Skeletal muscle satellite cell (primary cell): ENCODE measurements at regions not wholly inside any gene's neighbourhood (a gene's known extent, or its start where the extent isn't known, plus 50 kb on each side); places are given as distances from the start of the nearest gene placed in this dataset.
"Not testable (repeated sequence)": the region's sequence is repeated elsewhere in the genome, so short reads cannot be mapped to it uniquely, and the experiment has no call there.

Experiments
- H3K27me3 ChIP-seq: 2 replicates; pipeline ENCODE4 v1.7.0; 2013; ENCODE audit warnings: low read length; ENCODE audit not compliant: control insufficient read depth, insufficient read depth
- H3K36me3 ChIP-seq: 2 replicates; pipeline ENCODE4 v1.7.0; 2013; ENCODE audit warnings: mild to moderate bottlenecking, control low read depth, low read length; ENCODE audit not compliant: insufficient read depth
- H3K4me1 ChIP-seq: 2 replicates; pipeline ENCODE4 v1.7.0; 2013; ENCODE audit warnings: low read length; ENCODE audit not compliant: control insufficient read depth, insufficient read depth
- H3K4me2 ChIP-seq: 2 replicates; pipeline ENCODE4 v1.7.0; 2013; ENCODE audit warnings: mild to moderate bottlenecking, low read length
- H3K4me3 ChIP-seq: 2 replicates; pipeline ENCODE4 v1.7.0; 2013; ENCODE audit warnings: low read length
- H3K9ac ChIP-seq: 2 replicates; pipeline ENCODE4 v1.7.0; 2013; ENCODE audit warnings: mild to moderate bottlenecking, low read depth, low read length, moderate library complexity
- H3K9me3 ChIP-seq: replicated peaks from 2 replicates; pipeline ENCODE4 v1.7.0; 2013; ENCODE audit warnings: mild to moderate bottlenecking, control low read depth, low read length

DNA sequence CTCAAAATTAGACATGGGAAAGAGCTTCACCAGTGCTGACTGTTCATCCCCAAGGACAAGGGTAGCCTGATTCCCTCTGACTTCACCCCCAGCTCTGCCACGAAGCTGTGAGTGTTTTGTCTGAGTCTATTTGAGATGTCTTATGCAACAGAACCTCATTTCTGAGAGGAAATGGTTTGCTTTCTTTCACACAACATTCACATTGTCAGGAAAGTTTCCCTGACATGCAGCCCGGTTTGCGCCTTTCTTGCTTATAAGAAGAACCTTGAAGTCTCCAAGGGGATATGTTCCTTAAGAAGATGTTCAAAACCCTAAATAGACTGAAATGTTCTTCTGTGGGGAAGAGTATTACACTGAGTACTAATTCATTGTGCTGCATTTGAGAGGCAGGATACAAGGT, 300.5 kb upstream of the CCL2 start:
- H3K4me2 ChIP-seq: no peak overlapping the region
- H3K27me3 ChIP-seq: no peaks in the 10 kb centered on the region
- no peaks in the 10 kb centered on the region for H3K9me3 ChIP-seq
- H3K4me1 ChIP-seq: no peaks in the 10 kb centered on the region
- H3K36me3 ChIP-seq: no peaks in the 10 kb centered on the region
- H3K4me3 ChIP-seq: no peak overlapping the region
- no peak overlapping the region for H3K9ac ChIP-seq

- Histone ChIP-seq H3K27me3 (no peaks in the 10 kb centered on the region), H3K4me2 (no peak overlapping the region), H3K4me1 (no peaks in the 10 kb centered on the region), H3K9ac (no peak overlapping the region), H3K9me3 (no peaks in the 10 kb centered on the region), H3K4me3 (no peak overlapping the region), H3K36me3 (no peaks in the 10 kb centered on the region)
Measured at GRCh38 chr17:33955461-33955860, 299.6 kb upstream of the CCL2 start.

DNA sequence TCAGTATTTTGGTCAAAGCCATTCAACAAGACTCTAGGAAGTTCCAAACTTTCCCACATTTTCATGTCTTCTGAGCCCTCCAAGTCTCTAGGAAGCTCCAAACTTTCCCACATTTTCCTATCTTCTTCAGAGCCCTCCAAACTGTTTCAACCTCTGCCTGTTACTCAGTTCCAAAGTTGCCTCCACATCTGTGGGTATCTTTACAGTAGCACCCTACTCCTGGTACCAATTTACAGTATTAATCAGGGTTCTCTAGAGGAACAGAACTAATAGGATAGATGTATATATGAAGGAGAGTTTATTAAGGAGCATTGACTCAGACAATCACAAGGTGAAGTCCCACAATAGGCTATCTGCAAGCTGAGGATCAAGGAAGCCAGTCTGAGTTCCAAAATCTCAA, 296.0 kb upstream of the CCL2 start:
- H3K9me3 ChIP-seq: not testable (repeated sequence)

DNA sequence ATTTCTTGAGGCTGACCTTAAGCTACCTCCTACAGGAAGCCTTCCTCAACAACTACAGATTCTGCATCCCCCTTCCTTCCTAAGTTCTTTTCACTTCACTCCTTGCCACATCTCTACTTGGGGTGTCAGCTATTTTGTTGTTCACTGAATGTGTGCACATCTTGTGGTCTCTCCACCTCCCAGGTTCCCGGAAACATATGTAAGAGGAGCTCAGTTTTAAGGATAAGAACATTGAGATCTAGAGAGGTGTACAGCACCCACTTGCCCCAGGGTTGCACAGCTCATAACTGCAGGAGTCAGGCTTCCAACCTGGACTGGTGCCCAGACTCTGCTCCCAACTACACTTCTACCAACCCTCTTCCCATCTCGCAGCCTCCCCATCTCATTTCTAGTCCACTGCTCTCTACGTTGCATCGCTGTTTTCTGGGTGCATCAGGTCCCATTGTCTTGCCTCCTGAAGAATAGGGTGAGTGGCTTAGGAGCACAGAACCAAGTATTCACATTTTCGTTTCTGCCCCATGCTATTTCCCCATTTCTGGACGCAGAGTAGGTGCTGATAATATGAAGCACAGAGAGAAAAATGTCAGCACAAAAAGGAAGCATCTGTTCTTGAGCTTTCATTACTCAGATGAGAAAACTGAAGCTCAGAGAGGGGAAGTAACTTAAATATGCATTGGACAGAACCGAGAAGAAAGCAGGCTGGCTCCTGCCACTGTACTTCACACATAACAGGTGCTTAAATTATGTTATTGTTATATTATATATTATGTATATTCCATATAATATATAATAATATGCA, 292.0 kb upstream of the CCL2 start:
- no peak overlapping the region for H3K9ac ChIP-seq
- H3K4me3 ChIP-seq: no peak overlapping the region
- H3K9me3 ChIP-seq: peaks cover 3% of the 10 kb centered on the region
- H3K27me3 ChIP-seq: no peaks in the 10 kb centered on the region
- no peaks in the 10 kb centered on the region for H3K4me1 ChIP-seq
- no peak overlapping the region for H3K4me2 ChIP-seq
- H3K36me3 ChIP-seq: no peaks in the 10 kb centered on the region

More for the DNA sequence above, 296.0 kb upstream of the CCL2 start:
- H3K36me3 ChIP-seq, H3K4me3 ChIP-seq, H3K27me3 ChIP-seq, H3K4me1 ChIP-seq, H3K4me2 ChIP-seq, H3K9ac ChIP-seq: not testable (repeated sequence)

- Histone ChIP-seq H3K36me3 (no peaks in the 10 kb centered on the region), H3K4me3 (no peak overlapping the region), H3K4me2 (no peak overlapping the region), H3K9ac (no peak overlapping the region), H3K4me1 (no peaks in the 10 kb centered on the region), H3K9me3 (peaks cover 3% of the 10 kb centered on the region), H3K27me3 (no peaks in the 10 kb centered on the region)
Measured at GRCh38 chr17:33964344-33964979, 290.6 kb upstream of the CCL2 start.

- Histone ChIP-seq H3K4me2 (no peak overlapping the region), H3K4me1 (no peaks in the 10 kb centered on the region), H3K27me3 (no peaks in the 10 kb centered on the region), H3K4me3 (no peak overlapping the region), H3K9me3 (peaks cover 3% of the 10 kb centered on the region), H3K36me3 (no peaks in the 10 kb centered on the region), H3K9ac (no peak overlapping the region)
Measured at GRCh38 chr17:33966410-33967059, 288.6 kb upstream of the CCL2 start.

- H3K27me3 ChIP-seq: no peaks in the 10 kb centered on the region
- H3K36me3 ChIP-seq: no peaks in the 10 kb centered on the region
- no peaks in the 10 kb centered on the region for H3K4me1 ChIP-seq
- no peak overlapping the region for H3K4me2 ChIP-seq
- no peak overlapping the region for H3K4me3 ChIP-seq
- peaks cover 3% of the 10 kb centered on the region for H3K9me3 ChIP-seq
- no peak overlapping the region for H3K9ac ChIP-seq
Measured at GRCh38 chr17:33967608-33968349, 287.3 kb upstream of the CCL2 start.

DNA sequence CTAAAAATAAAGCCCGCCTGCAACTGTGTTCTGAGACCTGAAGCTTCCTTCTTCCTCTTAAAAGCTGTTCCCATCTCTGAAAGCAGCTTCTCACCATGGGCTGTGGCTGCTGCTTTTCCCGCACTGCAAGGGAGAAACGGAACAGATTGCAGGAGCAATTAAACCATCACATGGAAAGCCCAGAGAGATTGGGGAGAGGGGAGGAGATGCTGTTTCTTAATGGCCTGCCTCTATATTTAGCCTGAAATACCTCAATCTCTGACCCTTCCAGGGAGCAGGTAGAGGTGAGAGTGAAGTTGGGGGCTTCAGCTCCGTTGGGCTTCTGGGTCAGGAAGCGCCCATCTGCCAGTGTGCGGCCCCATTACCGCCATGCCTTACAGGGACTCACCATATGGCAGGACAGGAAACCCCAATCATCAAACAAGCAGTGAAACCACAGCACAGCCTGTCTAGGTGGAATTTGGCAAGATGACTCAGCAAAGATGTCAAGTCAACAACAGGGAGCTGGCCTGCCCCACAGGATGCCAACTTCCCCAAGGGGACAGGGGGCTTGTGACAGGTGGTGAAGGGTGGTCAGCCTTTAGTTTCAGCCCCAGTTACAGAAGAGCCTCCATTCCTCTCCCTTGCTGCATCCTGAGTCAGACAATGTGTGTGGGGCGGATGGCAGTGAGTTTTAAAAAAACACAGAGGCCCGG, 286.6 kb upstream of the CCL2 start:
- Histone ChIP-seq H3K4me3 (no peak overlapping the region), H3K4me1 (no peaks in the 10 kb centered on the region), H3K9me3 (peaks cover 3% of the 10 kb centered on the region), H3K9ac (no peak overlapping the region), H3K36me3 (no peaks in the 10 kb centered on the region), H3K4me2 (no peak overlapping the region), H3K27me3 (no peaks in the 10 kb centered on the region)

DNA sequence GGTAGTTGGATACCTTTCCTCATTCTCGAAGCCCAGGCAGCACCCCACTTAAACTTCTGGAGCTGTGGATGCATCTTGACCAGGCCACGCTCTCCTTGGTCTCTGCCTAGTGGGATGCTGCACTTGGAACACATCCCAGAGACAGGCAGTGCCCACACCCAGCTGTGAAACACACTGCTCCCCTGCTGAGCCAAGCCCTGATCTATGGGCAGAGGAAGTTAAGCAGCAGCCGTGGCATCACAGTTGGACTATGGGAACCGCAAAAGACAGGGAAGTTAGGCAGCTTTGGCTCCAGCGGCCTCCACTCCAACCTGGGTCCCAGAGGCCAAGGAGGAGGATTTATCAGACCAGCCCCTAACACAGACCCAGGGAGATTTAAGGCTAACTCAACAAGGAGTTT, 284.8 kb upstream of the CCL2 start:
- H3K4me2 ChIP-seq: no peak overlapping the region
- H3K4me3 ChIP-seq: no peak overlapping the region
- no peak overlapping the region for H3K9ac ChIP-seq
- no peaks in the 10 kb centered on the region for H3K4me1 ChIP-seq
- no peaks in the 10 kb centered on the region for H3K9me3 ChIP-seq
- no peaks in the 10 kb centered on the region for H3K27me3 ChIP-seq
- no peaks in the 10 kb centered on the region for H3K36me3 ChIP-seq

- no peak overlapping the region for H3K4me2 ChIP-seq
- no peak overlapping the region for H3K4me3 ChIP-seq
- H3K36me3 ChIP-seq: no peaks in the 10 kb centered on the region
- peaks cover under 1% of the 10 kb centered on the region for H3K9me3 ChIP-seq
- no peaks in the 10 kb centered on the region for H3K4me1 ChIP-seq
- H3K9ac ChIP-seq: no peak overlapping the region
- no peaks in the 10 kb centered on the region for H3K27me3 ChIP-seq
Measured at GRCh38 chr17:33972763-33973162, 282.3 kb upstream of the CCL2 start.

DNA sequence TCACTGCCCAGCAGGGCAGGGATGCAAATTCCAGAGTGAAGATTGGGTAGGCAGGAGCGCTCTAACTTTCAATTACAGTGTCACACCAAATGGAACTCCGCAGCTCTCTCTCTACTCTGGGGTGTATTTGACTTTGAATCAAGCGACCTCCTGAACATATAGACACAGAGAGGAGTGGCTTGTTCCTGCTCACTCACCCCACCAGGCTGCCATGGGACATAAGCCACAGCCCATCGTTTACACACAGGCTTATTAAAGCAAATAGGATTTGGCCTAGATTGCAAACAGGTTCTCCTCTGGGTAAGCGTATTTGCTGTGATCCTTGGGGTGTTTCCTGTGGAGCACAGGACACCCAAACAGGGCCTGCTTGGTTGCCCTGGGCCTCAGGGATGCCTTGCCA, 281.6 kb upstream of the CCL2 start:
- no peaks in the 10 kb centered on the region for H3K36me3 ChIP-seq
- no peak overlapping the region for H3K4me3 ChIP-seq
- H3K27me3 ChIP-seq: no peaks in the 10 kb centered on the region
- no peak overlapping the region for H3K9ac ChIP-seq
- H3K9me3 ChIP-seq: peaks cover 6% of the 10 kb centered on the region
- no peak overlapping the region for H3K4me2 ChIP-seq
- H3K4me1 ChIP-seq: no peaks in the 10 kb centered on the region
